ENCODE measurements at regions not wholly inside any gene's neighbourhood (a gene's known extent, or its start where the extent isn't known, plus 50 kb on each side); places are given as distances from the start of the nearest gene placed in this dataset.

DNA sequence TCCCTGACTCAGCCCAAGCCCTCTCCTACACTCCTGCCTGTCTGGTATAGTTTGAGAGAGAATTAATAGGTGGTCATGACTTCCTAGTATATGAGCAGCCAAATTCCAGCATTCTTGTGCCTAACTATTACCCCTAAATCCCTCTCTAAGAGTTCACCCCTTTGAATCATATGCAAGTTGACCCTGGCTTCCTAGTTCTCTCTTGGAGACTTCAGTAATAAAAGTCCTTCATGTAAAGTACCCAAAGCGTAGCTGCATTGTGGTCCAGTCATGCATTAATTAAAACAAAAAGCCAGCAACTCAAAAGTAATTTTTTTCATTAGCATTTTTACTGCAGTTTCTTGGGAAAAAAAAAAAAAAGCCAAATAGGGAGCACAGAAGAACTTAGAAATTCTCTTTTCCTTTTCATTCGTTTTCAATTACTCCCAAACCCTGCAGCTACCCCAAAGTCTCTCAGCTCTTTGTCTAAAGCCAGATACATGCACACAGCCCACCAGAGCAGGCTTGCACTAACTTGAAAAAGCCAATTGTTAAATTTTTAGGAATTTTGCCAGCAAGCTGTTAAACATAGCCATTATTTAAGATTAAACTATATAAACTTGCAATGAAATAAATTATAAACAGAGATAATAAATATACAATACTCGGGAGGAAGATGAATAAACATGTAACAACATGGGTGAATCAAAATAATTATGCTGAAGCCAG lies 50.1 kb upstream of the STT3B start:
- DNase-seq, result no peak
